ENCODE measurements at regions not wholly inside any gene's neighbourhood (a gene's known extent, or its start where the extent isn't known, plus 50 kb on each side); places are given as distances from the start of the nearest gene placed in this dataset.

DNA sequence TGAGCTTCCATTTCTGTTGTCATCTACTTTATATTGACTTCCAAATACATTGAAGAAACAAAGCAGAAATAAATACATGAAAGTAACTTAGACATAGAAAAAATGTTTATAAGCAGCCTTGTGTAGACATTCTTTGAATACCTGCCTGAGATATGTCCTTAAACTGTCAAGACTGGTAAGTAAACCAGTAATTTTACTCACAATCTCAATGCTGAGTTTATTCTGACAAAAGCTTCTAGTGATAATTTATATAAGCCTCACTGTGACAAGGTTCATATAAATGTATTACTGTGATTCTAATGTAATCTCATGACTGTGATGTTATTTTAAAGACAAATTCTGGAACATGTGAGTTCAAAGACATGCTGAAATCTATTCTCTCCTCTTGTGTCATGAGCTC, 516.7 kb upstream of the B3GALT2 start:
- no peak for TF ChIP-seq CTCF (IDR thresholded peaks at IDR 0.05; ENCODE audit: low read depth, low read length)
- Histone ChIP-seq H3K27me3 (no peaks in the 10 kb centered on the region), H3K4me1 (no peaks in the 10 kb centered on the region), H3K36me3 (no peaks in the 10 kb centered on the region), H3K4me3 (ENCODE audit: low read depth, low read length) (no peak overlapping the region), H3K9me3 (no peaks in the 10 kb centered on the region)
- DNase-seq, result no peak

DNA sequence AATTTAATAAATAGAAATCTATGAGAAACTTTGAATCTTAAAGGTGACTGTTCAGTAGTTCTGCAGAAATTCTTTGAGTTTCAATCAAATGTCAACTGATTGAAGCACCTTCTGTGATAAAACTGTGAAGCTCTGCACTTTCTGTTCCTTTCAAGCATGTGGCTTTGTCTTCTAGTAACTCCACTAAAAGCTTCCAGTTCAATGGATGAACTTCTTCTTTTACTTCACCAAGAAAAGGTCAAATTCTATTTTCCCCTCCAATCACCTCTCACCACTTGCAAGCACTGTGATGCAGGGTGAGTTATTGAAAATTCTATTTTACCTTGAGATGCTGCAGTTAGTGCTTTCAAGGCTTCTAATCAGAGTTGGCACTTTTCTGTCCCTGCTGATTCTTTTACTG, 515.3 kb upstream of the B3GALT2 start:
- no peak for TF ChIP-seq CTCF (IDR thresholded peaks at IDR 0.05; ENCODE audit: low read depth, low read length)
- Histone ChIP-seq H3K27me3 (no peaks in the 10 kb centered on the region), H3K4me1 (no peaks in the 10 kb centered on the region), H3K36me3 (no peaks in the 10 kb centered on the region), H3K9me3 (no peaks in the 10 kb centered on the region), H3K4me3 (ENCODE audit: low read depth, low read length) (no peak overlapping the region)
- no peak for DNase-seq

- H3K4me3 ChIP-seq (ENCODE audit: low read depth, low read length), result no peak overlapping the region
- H3K9me3 ChIP-seq, result no peaks in the 10 kb centered on the region
- no peaks in the 10 kb centered on the region for H3K27me3 ChIP-seq
- H3K36me3 ChIP-seq, result no peaks in the 10 kb centered on the region
- no peak for TF ChIP-seq CTCF (IDR thresholded peaks at IDR 0.05; ENCODE audit: low read depth, low read length)
- DNase-seq, result no peak
- H3K4me1 ChIP-seq, result no peaks in the 10 kb centered on the region
These were observed 514.4 kb upstream of the B3GALT2 start for GRCh38 chr1:193700710-193701355.

GRCh38 chr1:193699261-193699660, 512.8 kb upstream of the B3GALT2 start:
- TF ChIP-seq CTCF (IDR thresholded peaks at IDR 0.05; ENCODE audit: low read depth, low read length), result no peak
- H3K9me3 ChIP-seq, result no peaks in the 10 kb centered on the region

DNA sequence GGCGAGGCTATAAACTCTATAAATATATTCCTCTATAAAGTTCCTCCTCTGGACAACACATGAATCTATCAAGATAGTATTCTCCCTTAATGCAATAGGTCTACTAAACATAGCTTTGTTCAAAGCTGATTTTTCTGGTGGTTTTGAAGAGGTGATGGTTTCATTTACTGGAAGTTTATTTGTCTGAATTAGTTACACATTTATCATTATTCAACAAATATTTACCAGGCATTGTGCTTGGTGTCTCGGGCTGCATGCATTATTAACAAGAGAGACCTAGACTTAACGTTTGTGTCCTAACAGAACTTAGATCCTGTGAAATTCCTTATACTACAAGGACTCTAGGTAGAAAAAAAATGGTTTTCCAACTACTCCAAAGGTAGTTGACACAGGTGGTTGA, 511.4 kb upstream of the B3GALT2 start:
- H3K9me3 ChIP-seq, result no peaks in the 10 kb centered on the region
- no peak for TF ChIP-seq CTCF (IDR thresholded peaks at IDR 0.05; ENCODE audit: low read depth, low read length)
- no peaks in the 10 kb centered on the region for H3K27me3 ChIP-seq
- H3K4me1 ChIP-seq, result no peaks in the 10 kb centered on the region
- no peak for DNase-seq
- H3K36me3 ChIP-seq, result no peaks in the 10 kb centered on the region
- no peak overlapping the region for H3K4me3 ChIP-seq (ENCODE audit: low read depth, low read length)

More at GRCh38 chr1:193699261-193699660, 512.8 kb upstream of the B3GALT2 start:
- Histone ChIP-seq H3K36me3 (no peaks in the 10 kb centered on the region), H3K4me1 (no peaks in the 10 kb centered on the region), H3K27me3 (no peaks in the 10 kb centered on the region), H3K4me3 (ENCODE audit: low read depth, low read length) (no peak overlapping the region)
- no peak for DNase-seq

DNA sequence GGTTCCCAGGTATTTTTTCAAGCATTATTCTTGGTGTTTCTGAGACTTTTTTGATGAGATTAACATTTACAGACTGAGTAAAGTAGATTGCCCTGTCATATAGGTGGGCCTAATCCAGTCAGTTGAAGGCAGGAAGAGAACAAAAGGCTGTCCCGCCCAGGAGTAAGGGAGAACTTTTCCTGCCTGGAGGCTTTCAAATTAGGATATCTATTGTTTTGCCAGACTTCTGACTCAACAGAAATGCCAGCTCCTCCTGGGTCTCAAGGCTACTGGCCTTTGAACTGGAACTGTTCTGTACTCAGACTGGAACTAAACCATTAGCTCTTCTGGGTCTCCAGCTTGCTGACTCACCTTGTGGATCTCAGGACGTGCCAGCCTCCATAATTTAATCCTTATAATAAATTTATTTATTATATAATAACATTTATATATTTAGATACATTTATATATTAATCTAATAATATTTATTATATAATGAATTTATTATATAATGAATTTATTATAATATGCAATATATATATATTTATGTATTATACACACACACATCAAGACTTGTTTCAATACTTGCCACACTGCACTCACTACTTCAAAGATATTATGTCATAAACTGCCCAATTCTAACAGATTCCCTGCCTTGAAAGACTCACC, 510.8 kb upstream of the B3GALT2 start:
- Histone ChIP-seq H3K36me3 (no peaks in the 10 kb centered on the region), H3K4me3 (ENCODE audit: low read depth, low read length) (no peak overlapping the region), H3K27me3 (no peaks in the 10 kb centered on the region), H3K9me3 (no peaks in the 10 kb centered on the region), H3K4me1 (no peaks in the 10 kb centered on the region)
- DNase-seq, result no peak
- TF ChIP-seq CTCF (IDR thresholded peaks at IDR 0.05; ENCODE audit: low read depth, low read length), result no peak
